Heart left ventricle (tissue), 13 donors: ENCODE measurements at regions not wholly inside any gene's neighbourhood (a gene's known extent, or its start where the extent isn't known, plus 50 kb on each side); places are given as distances from the start of the nearest gene placed in this dataset.

Source experiments
- POLR2A ChIP-seq, 2 donors: fragments of 450-650 bp; IDR thresholded peaks; one replicate each; pipeline ENCODE4 v1.6.1; 2017; ENCODE audit warnings: antibody characterized with exemption in 2 of 2, mild to moderate bottlenecking in 2 of 2, moderate library complexity in 2 of 2
- TF ChIP-seq, protein P1 (sequence below), 12 donors: fragments of 200-600 bp; sonication (generic) in 4 of 12; IDR thresholded peaks; one replicate each; pipeline versions ENCODE4 v1.5.0 to v1.8.0; 2018 to 2022; ENCODE audit warnings: antibody characterized with exemption in 12 of 12, mild to moderate bottlenecking in 5 of 12
- donor health status: ischemic (EF 13 %, LVEDD 7.1; RV severe dilation, severe dysfunction).
- donor health status: DM: no; HTN: yes; CAD: no.
- donor health status: DM: no; HTN: no; CAD: no.
- donor health status: ischemic (EF 25% LVEDD 6.9; RV normal size, moderate dysfunction).
- donor health status: ischemic (EF 25% LVEDD 5.7; RV mildly dilated, moderate dysfunction).
- donor health status: ischemic (EF 35%, LVEDD 5.7; RV mildly dilated, moderate dysfunction).
- donor health status: nonischemic (EF 11% LVEDD 7.7; RV severe dilation, severe dysfunction).
- donor health status: DM: yes; HTN: yes; CAD: no.
- donor health status: PGD.
- donor health status: ischemic (EF 29% LVEDD 5.4; RV normal size, mild dysfunction).
- donor health status: nonischemic (EF 23%, LVEDD 6.1; RV moderate dilation, normal function).

DNA sequence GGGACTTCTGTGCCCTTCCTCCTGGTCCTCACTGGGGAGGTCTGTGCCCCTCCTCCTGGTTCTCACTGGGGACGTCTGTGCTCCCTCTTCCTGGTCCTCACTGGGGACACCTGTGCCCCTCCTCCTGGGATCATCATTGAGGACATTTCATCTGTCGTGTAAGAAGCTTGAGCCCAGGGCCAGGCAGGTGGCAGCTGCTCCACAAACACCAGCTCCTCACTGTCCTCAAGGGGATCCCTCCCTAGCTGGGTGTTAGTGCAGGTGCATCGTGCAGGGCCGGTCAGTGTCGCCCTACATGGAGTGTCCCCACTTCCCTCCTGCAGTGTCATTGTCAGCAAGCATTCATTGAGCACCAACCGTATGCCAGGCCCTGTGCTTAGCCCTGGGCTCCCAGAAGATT lies 312.7 kb downstream of the PTPRU start:
- TF ChIP-seq, protein P1, sequence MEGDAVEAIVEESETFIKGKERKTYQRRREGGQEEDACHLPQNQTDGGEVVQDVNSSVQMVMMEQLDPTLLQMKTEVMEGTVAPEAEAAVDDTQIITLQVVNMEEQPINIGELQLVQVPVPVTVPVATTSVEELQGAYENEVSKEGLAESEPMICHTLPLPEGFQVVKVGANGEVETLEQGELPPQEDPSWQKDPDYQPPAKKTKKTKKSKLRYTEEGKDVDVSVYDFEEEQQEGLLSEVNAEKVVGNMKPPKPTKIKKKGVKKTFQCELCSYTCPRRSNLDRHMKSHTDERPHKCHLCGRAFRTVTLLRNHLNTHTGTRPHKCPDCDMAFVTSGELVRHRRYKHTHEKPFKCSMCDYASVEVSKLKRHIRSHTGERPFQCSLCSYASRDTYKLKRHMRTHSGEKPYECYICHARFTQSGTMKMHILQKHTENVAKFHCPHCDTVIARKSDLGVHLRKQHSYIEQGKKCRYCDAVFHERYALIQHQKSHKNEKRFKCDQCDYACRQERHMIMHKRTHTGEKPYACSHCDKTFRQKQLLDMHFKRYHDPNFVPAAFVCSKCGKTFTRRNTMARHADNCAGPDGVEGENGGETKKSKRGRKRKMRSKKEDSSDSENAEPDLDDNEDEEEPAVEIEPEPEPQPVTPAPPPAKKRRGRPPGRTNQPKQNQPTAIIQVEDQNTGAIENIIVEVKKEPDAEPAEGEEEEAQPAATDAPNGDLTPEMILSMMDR (IDR thresholded peaks at IDR 0.05): no peak
- TF ChIP-seq POLR2A (IDR thresholded peaks at IDR 0.05): no peak
